ENCODE measurements at regions not wholly inside any gene's neighbourhood (a gene's known extent, or its start where the extent isn't known, plus 50 kb on each side); places are given as distances from the start of the nearest gene placed in this dataset.

- TF ChIP-seq CTCF (IDR thresholded peaks at IDR 0.05; ENCODE audit: poor library complexity, severe bottlenecking), result no peak
Measured at GRCh38 chr17:77861981-77862645, 96.4 kb upstream of the TNRC6C start.

GRCh38 chr17:77862890-77863813 lies 95.4 kb upstream of the TNRC6C start:
- ATAC-seq (ENCODE audit: low read depth) (no peak), DNase-seq (ENCODE audit: low spot score) (no peak)
- Histone ChIP-seq H3K27ac (ENCODE audit: poor library complexity, severe bottlenecking) (no peak overlapping the region), H3K4me3 (ENCODE audit: severe bottlenecking) (no peak overlapping the region), H3K27me3 (ENCODE audit: insufficient read depth, poor library complexity, severe bottlenecking) (peaks cover 7% of the 10 kb centered on the region), H3K36me3 (ENCODE audit: low read depth) (no peaks in the 10 kb centered on the region), H3K9me3 (ENCODE audit: severe bottlenecking) (no peaks in the 10 kb centered on the region), H3K4me1 (ENCODE audit: insufficient read depth, poor library complexity, severe bottlenecking) (no peaks in the 10 kb centered on the region)
- no peak for TF ChIP-seq CTCF (IDR thresholded peaks at IDR 0.05; ENCODE audit: poor library complexity, severe bottlenecking)

More at GRCh38 chr17:77861981-77862645, 96.4 kb upstream of the TNRC6C start:
- Histone ChIP-seq H3K36me3 (ENCODE audit: low read depth) (no peaks in the 10 kb centered on the region), H3K9me3 (ENCODE audit: severe bottlenecking) (no peaks in the 10 kb centered on the region), H3K27me3 (ENCODE audit: insufficient read depth, poor library complexity, severe bottlenecking) (peaks cover 7% of the 10 kb centered on the region), H3K4me1 (ENCODE audit: insufficient read depth, poor library complexity, severe bottlenecking) (no peaks in the 10 kb centered on the region), H3K4me3 (ENCODE audit: severe bottlenecking) (no peak overlapping the region), H3K27ac (ENCODE audit: poor library complexity, severe bottlenecking) (no peak overlapping the region)
- ATAC-seq (ENCODE audit: low read depth), result no peak
- no peak for DNase-seq (ENCODE audit: low spot score)

GRCh38 chr17:77863814-77864161 lies 94.7 kb upstream of the TNRC6C start:
- no peaks in the 10 kb centered on the region for H3K9me3 ChIP-seq (ENCODE audit: severe bottlenecking)
- peaks cover 7% of the 10 kb centered on the region for H3K27me3 ChIP-seq (ENCODE audit: insufficient read depth, poor library complexity, severe bottlenecking)
- no peaks in the 10 kb centered on the region for H3K4me1 ChIP-seq (ENCODE audit: insufficient read depth, poor library complexity, severe bottlenecking)
- no peaks in the 10 kb centered on the region for H3K36me3 ChIP-seq (ENCODE audit: low read depth)
- ATAC-seq (ENCODE audit: low read depth) (no peak), DNase-seq (ENCODE audit: low spot score) (no peak)
- TF ChIP-seq CTCF (IDR thresholded peaks at IDR 0.05; ENCODE audit: poor library complexity, severe bottlenecking), result no peak
- no peak overlapping the region for H3K4me3 ChIP-seq (ENCODE audit: severe bottlenecking)
- H3K27ac ChIP-seq (ENCODE audit: poor library complexity, severe bottlenecking), result no peak overlapping the region

GRCh38 chr17:77864234-77865111 lies 94.0 kb upstream of the TNRC6C start:
- no peak for TF ChIP-seq CTCF (IDR thresholded peaks at IDR 0.05; ENCODE audit: poor library complexity, severe bottlenecking)
- Histone ChIP-seq H3K4me3 (ENCODE audit: severe bottlenecking) (no peak overlapping the region), H3K36me3 (ENCODE audit: low read depth) (no peaks in the 10 kb centered on the region), H3K4me1 (ENCODE audit: insufficient read depth, poor library complexity, severe bottlenecking) (no peaks in the 10 kb centered on the region), H3K27me3 (ENCODE audit: insufficient read depth, poor library complexity, severe bottlenecking) (peaks cover 7% of the 10 kb centered on the region), H3K9me3 (ENCODE audit: severe bottlenecking) (no peaks in the 10 kb centered on the region), H3K27ac (ENCODE audit: poor library complexity, severe bottlenecking) (no peak overlapping the region)
- no peak for DNase-seq (ENCODE audit: low spot score)
- ATAC-seq (ENCODE audit: low read depth), result no peak

All from RWPE2 (cell line).